Tibial nerve (tissue), 4 donors: ENCODE measurements at regions not wholly inside any gene's neighbourhood (a gene's known extent, or its start where the extent isn't known, plus 50 kb on each side); places are given as distances from the start of the nearest gene placed in this dataset.

ENCODE experiments used
- DNase-seq, 2 donors: peaks; one replicate each; pipeline ENCODE4 v3.0.0-alpha.2; 2019; ENCODE audit warnings: low spot score in 2 of 2
- H3K27ac ChIP-seq, 4 donors: fragments of 200-600 bp; sonication (generic) in 3 of 4; one replicate each; pipeline ENCODE4 v1.5.1; 2017 to 2019; ENCODE audit warnings: mild to moderate bottlenecking in 1 of 4
- H3K27me3 ChIP-seq, 2 donors: fragments of 200-600 bp; sonication (generic) in 1 of 2; one replicate each; pipeline versions ENCODE4 v1.5.1 to v1.6.0; 2017 to 2019
- H3K36me3 ChIP-seq, 3 donors: fragments of 200-600 bp; sonication (generic); one replicate each; pipeline ENCODE4 v1.5.1; 2018 to 2019
- H3K4me1 ChIP-seq, 4 donors: fragments of 200-600 bp; sonication (generic) in 3 of 4; one replicate each; pipeline ENCODE4 v1.5.1; 2017 to 2019
- H3K4me3 ChIP-seq, 4 donors: fragments of 200-600 bp; sonication (generic) in 3 of 4; one replicate each; pipeline ENCODE4 v1.5.1; 2017 to 2019; ENCODE audit warnings: mild to moderate bottlenecking in 1 of 4, moderate library complexity in 1 of 4
- H3K9me3 ChIP-seq, 4 donors: fragments of 200-600 bp; sonication (generic) in 3 of 4; one replicate each; pipeline ENCODE4 v1.5.1; 2017 to 2019
- EP300 ChIP-seq, 2 donors: sonication (generic); formaldehyde crosslinking; IDR thresholded peaks; one replicate each; pipeline ENCODE4 v1.6.1; 2017; ENCODE audit warnings: antibody characterized with exemption in 2 of 2, mild to moderate bottlenecking in 1 of 2
- POLR2A ChIP-seq, 2 donors: fragments of 450-650 bp; IDR thresholded peaks; one replicate each; pipeline ENCODE4 v1.6.1; 2017; ENCODE audit warnings: antibody characterized with exemption in 2 of 2, mild to moderate bottlenecking in 2 of 2, moderate library complexity in 2 of 2
- WGBS, 2 donors: methylation state at CpG; one replicate each; pipeline ENCODE4 v1.1.5; 2018; 5-methylcytosine and 5-hydroxymethylcytosine counted together
- TF ChIP-seq, protein P1 (sequence below), 5 experiments: fragments of 200-600 bp in 3 of 5; fragments of 450-650 bp in 2 of 5; sonication (generic) in 3 of 5; IDR thresholded peaks; one replicate each; pipeline ENCODE4 v1.5.1; 2016 to 2019; ENCODE audit warnings: antibody characterized with exemption in 5 of 5, mild to moderate bottlenecking in 3 of 5, moderate library complexity in 2 of 5

DNA sequence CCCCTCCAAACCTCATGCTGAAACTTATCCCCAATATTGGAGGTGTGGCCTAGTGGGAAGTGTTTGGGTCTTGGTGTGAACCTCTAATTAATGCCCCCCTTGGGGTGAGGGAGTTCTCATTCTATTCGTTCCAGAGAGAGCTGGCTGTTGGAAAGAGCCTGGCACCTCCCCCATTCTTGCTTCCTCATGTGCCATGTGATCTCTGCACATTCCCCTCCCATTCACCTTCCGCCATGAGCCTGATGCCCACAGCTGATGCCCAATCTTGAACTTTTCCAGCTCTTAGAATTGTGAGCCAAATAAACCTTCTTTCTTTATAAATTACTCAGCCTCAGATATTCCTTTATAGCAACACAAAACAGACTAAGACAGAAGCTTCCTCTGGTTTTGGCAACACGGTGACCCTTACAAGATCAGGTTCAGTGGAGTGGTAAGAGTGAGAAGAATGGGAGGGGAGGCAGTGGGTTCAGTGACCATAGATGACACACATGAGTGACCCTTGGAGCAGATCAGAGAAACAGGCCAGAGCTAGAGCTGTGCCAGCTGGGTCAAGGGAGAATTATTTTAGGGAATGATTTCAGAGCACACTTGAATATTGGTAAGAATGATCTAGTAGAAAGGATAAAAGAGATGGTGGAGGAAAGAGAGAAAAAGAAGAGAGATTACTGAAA, 176.4 kb downstream of the LY86 start:
- no peaks in the 10 kb centered on the region for H3K9me3 ChIP-seq
- 67% methylated on average over 3 of the region's 3 CpGs for WGBS, 2 donors

DNA sequence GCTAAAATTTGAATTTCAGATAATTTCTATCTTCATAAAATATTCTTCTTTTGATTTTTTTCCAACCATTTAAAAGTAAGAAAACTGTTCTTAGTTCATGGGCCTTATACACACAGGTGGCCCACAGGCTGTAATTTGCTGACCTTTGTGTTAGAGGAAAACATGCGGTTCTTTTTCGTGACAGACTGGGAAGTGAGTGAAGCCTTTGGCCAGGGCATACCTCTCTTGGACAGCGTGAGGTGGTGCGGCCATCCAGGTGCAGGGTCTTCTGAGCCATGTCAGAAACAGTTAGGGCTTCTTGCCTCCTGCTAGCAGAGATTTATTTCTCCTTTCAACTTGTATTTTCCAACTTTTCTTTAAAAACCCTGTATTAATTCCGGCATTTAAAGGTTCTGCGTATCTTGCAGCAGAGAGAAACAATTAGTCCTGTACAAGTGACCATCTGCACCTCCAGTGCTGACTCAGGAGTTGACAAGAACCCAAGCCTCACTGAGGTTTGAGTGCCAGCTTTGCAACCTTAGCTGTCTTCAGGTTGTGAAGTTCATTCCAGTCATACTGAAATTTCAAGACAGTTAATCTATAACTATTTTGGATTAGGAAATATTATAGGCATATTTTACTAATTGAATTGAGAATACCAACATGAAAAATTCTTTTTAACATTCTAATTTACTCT, 177.8 kb downstream of the LY86 start:
- Histone ChIP-seq H3K9me3 (no peaks in the 10 kb centered on the region), H3K27ac (no peak overlapping the region), H3K27me3 (no peaks in the 10 kb centered on the region), H3K4me1 (no peaks in the 10 kb centered on the region), H3K36me3 (no peaks in the 10 kb centered on the region), H3K4me3 (no peak overlapping the region)
- 90 to 92% methylated on average over 6 of the region's 6 CpGs for WGBS, 2 donors
- TF ChIP-seq POLR2A (IDR thresholded peaks at IDR 0.05) (no peak), EP300 (IDR thresholded peaks at IDR 0.05) (no peak)
- TF ChIP-seq, protein P1, sequence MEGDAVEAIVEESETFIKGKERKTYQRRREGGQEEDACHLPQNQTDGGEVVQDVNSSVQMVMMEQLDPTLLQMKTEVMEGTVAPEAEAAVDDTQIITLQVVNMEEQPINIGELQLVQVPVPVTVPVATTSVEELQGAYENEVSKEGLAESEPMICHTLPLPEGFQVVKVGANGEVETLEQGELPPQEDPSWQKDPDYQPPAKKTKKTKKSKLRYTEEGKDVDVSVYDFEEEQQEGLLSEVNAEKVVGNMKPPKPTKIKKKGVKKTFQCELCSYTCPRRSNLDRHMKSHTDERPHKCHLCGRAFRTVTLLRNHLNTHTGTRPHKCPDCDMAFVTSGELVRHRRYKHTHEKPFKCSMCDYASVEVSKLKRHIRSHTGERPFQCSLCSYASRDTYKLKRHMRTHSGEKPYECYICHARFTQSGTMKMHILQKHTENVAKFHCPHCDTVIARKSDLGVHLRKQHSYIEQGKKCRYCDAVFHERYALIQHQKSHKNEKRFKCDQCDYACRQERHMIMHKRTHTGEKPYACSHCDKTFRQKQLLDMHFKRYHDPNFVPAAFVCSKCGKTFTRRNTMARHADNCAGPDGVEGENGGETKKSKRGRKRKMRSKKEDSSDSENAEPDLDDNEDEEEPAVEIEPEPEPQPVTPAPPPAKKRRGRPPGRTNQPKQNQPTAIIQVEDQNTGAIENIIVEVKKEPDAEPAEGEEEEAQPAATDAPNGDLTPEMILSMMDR (IDR thresholded peaks at IDR 0.05) = no peak
- DNase-seq = no peak

More for the DNA sequence above, 176.4 kb downstream of the LY86 start:
- Histone ChIP-seq H3K36me3 (no peaks in the 10 kb centered on the region), H3K27ac (no peak overlapping the region), H3K4me1 (no peaks in the 10 kb centered on the region), H3K4me3 (no peak overlapping the region), H3K27me3 (no peaks in the 10 kb centered on the region)
- no peak for DNase-seq
- TF ChIP-seq POLR2A (IDR thresholded peaks at IDR 0.05) (no peak), EP300 (IDR thresholded peaks at IDR 0.05) (no peak)
- TF ChIP-seq, protein P1 (IDR thresholded peaks at IDR 0.05) = no peak

DNA sequence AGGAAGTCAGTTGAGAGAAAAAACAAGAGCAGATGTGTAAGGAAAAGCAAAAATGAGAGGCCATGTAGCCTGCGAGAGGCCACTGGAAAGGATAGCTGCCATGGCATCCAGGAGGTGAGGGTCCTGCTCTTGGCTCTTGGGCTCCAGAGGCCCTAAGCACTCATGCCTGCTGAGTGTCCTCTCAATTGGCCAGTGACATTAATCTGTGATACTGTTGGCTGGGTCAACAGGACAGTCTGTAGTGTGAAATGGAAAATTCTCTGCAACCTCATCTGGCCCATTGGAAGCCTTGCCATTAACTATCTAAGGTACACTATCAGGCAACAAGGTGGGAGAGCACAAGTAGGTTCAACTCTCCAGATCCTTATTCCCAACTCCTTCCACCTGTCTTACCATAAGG, 180.9 kb downstream of the LY86 start:
- H3K27me3 ChIP-seq = no peaks in the 10 kb centered on the region
- no peak for DNase-seq
- no peaks in the 10 kb centered on the region for H3K4me1 ChIP-seq
- TF ChIP-seq, protein P1 (IDR thresholded peaks at IDR 0.05) = no peak
- no peak for TF ChIP-seq EP300 (IDR thresholded peaks at IDR 0.05)
- H3K4me3 ChIP-seq = no peak overlapping the region
- no peak overlapping the region for H3K27ac ChIP-seq
- no peaks in the 10 kb centered on the region for H3K9me3 ChIP-seq
- 91 to 96% methylated on average over 1 of the region's 1 CpG for WGBS, 2 donors
- H3K36me3 ChIP-seq = no peaks in the 10 kb centered on the region

DNA sequence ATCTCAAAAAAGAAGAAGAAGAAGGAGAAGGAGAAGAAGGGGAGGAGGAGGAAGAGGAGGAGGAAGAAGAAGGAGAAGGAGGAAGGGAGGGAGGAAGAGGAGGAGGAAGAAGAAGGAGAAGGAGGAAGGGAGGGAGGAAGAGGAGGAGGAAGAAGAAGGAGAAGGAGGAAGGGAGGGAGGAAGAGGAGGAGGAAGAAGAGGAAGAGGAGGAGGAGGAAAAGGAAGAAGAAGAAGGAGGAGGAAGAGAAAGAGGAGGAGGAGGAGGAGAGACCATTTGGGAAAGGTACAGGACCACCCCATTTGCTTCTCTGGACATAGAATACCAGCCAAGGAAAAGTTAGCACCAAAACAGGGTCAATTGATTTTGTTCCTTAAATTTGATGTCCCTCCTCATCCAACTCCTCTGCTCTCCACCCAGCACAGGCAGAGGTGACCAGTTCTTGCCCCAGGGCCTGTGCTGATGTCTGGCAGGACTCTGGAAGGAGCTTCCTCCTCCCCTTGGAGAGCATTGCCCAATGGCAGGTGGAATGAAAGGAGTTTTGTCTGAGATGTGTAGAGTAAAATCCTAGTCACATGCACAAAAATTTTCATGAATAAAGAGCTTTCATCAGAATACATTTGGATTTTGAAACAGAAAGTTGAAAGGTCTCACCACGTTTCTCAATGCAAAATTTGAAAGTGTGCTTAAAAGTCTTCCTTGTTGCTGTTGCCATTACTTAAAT, 182.9 kb downstream of the LY86 start:
- 45 to 50% methylated on average over 1 of the region's 1 CpG for WGBS, 2 donors
- Histone ChIP-seq H3K4me1 (no peaks in the 10 kb centered on the region), H3K27ac (no peak overlapping the region), H3K36me3 (no peaks in the 10 kb centered on the region), H3K27me3 (no peaks in the 10 kb centered on the region), H3K4me3 (no peak overlapping the region), H3K9me3 (peaks cover 0 to under 1% (median 0%) of the 10 kb centered on the region in 4 donors)
- DNase-seq = no peak
- TF ChIP-seq EP300 (IDR thresholded peaks at IDR 0.05) = no peak
- no peak for TF ChIP-seq POLR2A (IDR thresholded peaks at IDR 0.05)
- TF ChIP-seq, protein P1 (IDR thresholded peaks at IDR 0.05) = no peak

DNA sequence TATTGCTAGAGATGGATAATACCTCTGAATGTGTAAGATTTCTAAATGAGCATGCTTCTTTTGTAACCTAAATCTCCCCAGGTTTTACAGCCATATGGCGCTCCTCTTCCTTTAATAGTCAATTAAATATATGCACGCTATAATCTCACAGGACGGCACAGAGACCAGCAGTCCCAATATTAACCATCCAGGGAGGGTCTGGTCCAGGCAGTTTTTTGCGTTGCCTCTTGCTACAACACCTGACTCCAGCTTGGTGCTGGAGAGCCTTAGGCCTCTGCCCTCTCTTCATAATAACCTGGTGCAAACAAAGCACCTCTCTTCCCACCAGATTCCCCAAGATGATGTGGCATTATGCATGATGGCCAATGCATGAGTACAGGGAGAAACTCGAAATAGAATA, 183.4 kb downstream of the LY86 start:
- no peaks in the 10 kb centered on the region for H3K36me3 ChIP-seq
- no peak overlapping the region for H3K4me3 ChIP-seq
- no peak for DNase-seq
- peaks cover 0 to 6% (median 0%) of the 10 kb centered on the region in 4 donors for H3K9me3 ChIP-seq
- H3K27ac ChIP-seq = no peak overlapping the region
- H3K27me3 ChIP-seq = no peaks in the 10 kb centered on the region
- no peaks in the 10 kb centered on the region for H3K4me1 ChIP-seq
- TF ChIP-seq, protein P1 (IDR thresholded peaks at IDR 0.05) = no peak
- TF ChIP-seq POLR2A (IDR thresholded peaks at IDR 0.05) (no peak), EP300 (IDR thresholded peaks at IDR 0.05) (no peak)
- WGBS, 2 donors = 93 to 94% methylated on average over 5 of the region's 5 CpGs
